Gastrocnemius medialis (tissue), 4 donors: ENCODE measurements at regions not wholly inside any gene's neighbourhood (a gene's known extent, or its start where the extent isn't known, plus 50 kb on each side); places are given as distances from the start of the nearest gene placed in this dataset.

Experiments used
- ATAC-seq, 2 donors: fragments of 150-250 bp; one replicate each; pipeline ENCODE4 v1.9.1; 2016
- DNase-seq, 2 donors: peaks; one replicate each; pipeline ENCODE4 v3.0.0-alpha.2; 2019
- H3K27ac ChIP-seq, 4 donors: fragments of 200-600 bp; sonication (generic); 1 replicate in 1 of 4; 2 replicates in 3 of 4; pipeline ENCODE4 v1.5.1; 2016 to 2018; ENCODE audit warnings: mild to moderate bottlenecking in 2 of 4, moderate library complexity in 1 of 4
- H3K27me3 ChIP-seq, 3 donors: fragments of 200-600 bp; sonication (generic) in 2 of 3; 1 replicate in 1 of 3; 2 replicates in 2 of 3; pipeline versions ENCODE4 v1.5.1 to v1.6.0; 2016 to 2019; ENCODE audit warnings: mild to moderate bottlenecking in 1 of 3, moderate library complexity in 1 of 3
- H3K36me3 ChIP-seq, 2 donors: fragments of 200-600 bp; sonication (generic) in 1 of 2; one replicate each; pipeline ENCODE4 v1.5.1; 2017 to 2018
- H3K4me1 ChIP-seq, 2 donors: fragments of 200-600 bp; sonication (generic) in 1 of 2; one replicate each; pipeline ENCODE4 v1.5.1; 2016 to 2017; ENCODE audit warnings: mild to moderate bottlenecking in 2 of 2
- H3K4me3 ChIP-seq, 4 donors: fragments of 200-600 bp; sonication (generic) in 3 of 4; 1 replicate in 1 of 4; 2 replicates in 3 of 4; pipeline ENCODE4 v1.5.1; 2016 to 2019; ENCODE audit warnings: mild to moderate bottlenecking in 2 of 4
- H3K9me3 ChIP-seq, 3 donors: fragments of 200-600 bp; sonication (generic) in 2 of 3; 1 replicate in 1 of 3; 2 replicates in 2 of 3; pipeline ENCODE4 v1.5.1; 2016 to 2019
- POLR2A ChIP-seq, 2 donors: fragments of 450-650 bp; IDR thresholded peaks; one replicate each; pipeline ENCODE4 v1.6.1; 2017; ENCODE audit warnings: antibody characterized with exemption in 2 of 2, mild to moderate bottlenecking in 2 of 2, moderate library complexity in 2 of 2
- in situ Hi-C, 4 donors: fragments of 200-750 bp; cut with MboI; loops; one replicate each; pipeline versions ENCODE4 v1.15.0 to v1.8.0; 2017; ENCODE audit warnings: low sequenced_read_pairs in 4 of 4
- intact Hi-C: fragments of 100-400 bp; cut with DNase I; formaldehyde crosslinking; loops from one replicate; pipeline ENCODE4 v1.15.1; 2023; ENCODE audit warnings: low total_unique reads
- TF ChIP-seq, protein P1 (sequence below), 5 experiments: fragments of 450-650 bp in 3 of 5; fragments of 200-600 bp in 2 of 5; sonication (generic) in 2 of 5; IDR thresholded peaks in 4 of 5; conservative IDR thresholded peaks in 1 of 5; 1 replicate in 4 of 5; 2 replicates in 1 of 5; pipeline ENCODE4 v1.5.1; 2016 to 2019; ENCODE audit warnings: antibody characterized with exemption in 5 of 5, mild to moderate bottlenecking in 3 of 5, moderate library complexity in 3 of 5

DNA sequence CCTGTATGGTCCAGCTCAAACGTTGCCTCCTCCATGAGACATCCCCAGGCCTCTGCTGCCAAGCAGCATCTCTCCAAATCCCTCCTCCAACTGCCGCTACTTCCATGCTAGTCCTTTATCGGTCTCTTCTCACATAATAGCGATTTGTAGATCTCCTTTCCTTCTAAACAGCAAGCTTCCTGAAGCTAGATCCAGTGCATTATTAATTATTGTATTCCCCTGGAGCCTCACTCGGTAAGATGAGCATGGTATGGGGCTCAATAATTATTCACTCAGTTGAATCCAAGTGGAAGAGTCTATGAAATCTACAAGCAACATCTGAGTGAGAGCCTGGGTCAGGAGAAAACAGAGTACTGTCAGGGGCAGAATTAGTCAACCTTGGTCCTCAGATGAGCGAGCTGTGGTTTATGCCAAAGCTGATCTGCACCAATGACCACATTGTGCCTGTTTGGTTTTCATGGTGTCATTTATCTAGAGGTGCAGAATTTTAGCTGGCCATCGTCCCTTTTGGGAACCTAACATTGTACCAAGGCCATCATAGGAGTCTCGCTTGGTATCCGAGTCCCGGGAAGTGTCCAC is 93.8 kb upstream of the UBE2E1 start:
- Histone ChIP-seq H3K9me3 (no peaks in the 10 kb centered on the region), H3K27ac (peak overlapping the region; percentile 28 to 72 (median 38)), H3K27me3 (no peaks in the 10 kb centered on the region), H3K4me1 (peaks cover 10 to 17% of the 10 kb centered on the region in 2 donors), H3K36me3 (no peaks in the 10 kb centered on the region), H3K4me3 (no peak overlapping the region)
- intact Hi-C loops = no loop called here
- peak in 1 of 2 donors; percentile 10 for ATAC-seq
- TF ChIP-seq, protein P1, sequence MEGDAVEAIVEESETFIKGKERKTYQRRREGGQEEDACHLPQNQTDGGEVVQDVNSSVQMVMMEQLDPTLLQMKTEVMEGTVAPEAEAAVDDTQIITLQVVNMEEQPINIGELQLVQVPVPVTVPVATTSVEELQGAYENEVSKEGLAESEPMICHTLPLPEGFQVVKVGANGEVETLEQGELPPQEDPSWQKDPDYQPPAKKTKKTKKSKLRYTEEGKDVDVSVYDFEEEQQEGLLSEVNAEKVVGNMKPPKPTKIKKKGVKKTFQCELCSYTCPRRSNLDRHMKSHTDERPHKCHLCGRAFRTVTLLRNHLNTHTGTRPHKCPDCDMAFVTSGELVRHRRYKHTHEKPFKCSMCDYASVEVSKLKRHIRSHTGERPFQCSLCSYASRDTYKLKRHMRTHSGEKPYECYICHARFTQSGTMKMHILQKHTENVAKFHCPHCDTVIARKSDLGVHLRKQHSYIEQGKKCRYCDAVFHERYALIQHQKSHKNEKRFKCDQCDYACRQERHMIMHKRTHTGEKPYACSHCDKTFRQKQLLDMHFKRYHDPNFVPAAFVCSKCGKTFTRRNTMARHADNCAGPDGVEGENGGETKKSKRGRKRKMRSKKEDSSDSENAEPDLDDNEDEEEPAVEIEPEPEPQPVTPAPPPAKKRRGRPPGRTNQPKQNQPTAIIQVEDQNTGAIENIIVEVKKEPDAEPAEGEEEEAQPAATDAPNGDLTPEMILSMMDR (IDR thresholded peaks at IDR 0.05 in 4 of 5, conservative IDR thresholded peaks at IDR 0.05 in 1 of 5) = no peak
- TF ChIP-seq POLR2A (IDR thresholded peaks at IDR 0.05) = no peak
- in situ Hi-C loops = no loop called here
- DNase-seq = no peak

DNA sequence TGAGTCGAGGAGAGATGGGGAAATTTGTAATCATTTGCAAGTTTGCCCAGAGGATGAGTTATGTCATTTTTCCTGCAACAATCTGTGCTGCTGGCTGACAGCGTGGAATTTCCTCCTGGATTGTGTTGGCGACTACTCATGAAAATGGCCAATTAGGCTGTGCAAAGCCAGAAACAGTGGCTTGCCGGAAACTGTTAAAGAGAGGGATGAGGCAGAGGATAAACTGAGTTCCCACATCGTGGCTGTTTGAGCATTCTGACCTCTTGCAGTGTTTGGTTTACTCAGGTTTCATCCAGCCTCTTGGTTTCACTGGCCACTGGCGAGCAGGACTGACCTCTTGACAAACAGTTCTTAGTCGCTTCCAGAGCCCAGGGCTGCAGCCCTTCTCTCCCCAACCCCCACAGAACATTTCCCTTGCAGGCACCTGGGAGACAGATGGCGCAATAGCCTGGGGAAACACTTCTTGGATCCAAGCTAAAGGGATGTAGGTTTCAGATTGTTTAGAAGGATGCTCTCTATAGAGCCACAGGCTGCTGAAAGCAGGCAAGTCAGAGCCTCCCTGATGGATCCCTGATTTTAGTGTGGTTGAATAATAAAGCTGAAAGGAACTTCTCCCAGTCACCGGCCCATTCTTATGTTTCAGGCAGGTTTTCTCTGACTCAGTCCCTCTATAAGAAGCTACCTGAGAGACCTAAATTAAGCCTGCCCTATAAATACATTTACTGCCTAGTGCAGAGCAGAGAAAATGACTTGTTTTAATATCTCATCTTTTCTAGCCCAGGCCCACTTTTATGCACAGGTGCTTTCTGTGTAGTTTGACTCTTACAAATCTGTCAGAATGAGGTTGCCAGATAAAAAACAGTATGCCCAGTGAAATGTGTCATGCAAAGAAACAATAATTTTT is 92.8 kb upstream of the UBE2E1 start:
- Histone ChIP-seq H3K36me3 (no peaks in the 10 kb centered on the region), H3K27me3 (no peaks in the 10 kb centered on the region), H3K27ac (peak overlapping the region; percentile 28 to 72 (median 38)), H3K4me3 (no peak overlapping the region), H3K4me1 (peaks cover 10 to 17% of the 10 kb centered on the region in 2 donors), H3K9me3 (no peaks in the 10 kb centered on the region)
- in situ Hi-C loops = no loop called here
- TF ChIP-seq POLR2A (IDR thresholded peaks at IDR 0.05) = no peak
- TF ChIP-seq, protein P1 (IDR thresholded peaks at IDR 0.05 in 4 of 5, conservative IDR thresholded peaks at IDR 0.05 in 1 of 5) = no peak
- peak; percentile 80 to 84 for DNase-seq
- intact Hi-C loops = no loop called here
- peak; percentile 95 to 96 for ATAC-seq

DNA sequence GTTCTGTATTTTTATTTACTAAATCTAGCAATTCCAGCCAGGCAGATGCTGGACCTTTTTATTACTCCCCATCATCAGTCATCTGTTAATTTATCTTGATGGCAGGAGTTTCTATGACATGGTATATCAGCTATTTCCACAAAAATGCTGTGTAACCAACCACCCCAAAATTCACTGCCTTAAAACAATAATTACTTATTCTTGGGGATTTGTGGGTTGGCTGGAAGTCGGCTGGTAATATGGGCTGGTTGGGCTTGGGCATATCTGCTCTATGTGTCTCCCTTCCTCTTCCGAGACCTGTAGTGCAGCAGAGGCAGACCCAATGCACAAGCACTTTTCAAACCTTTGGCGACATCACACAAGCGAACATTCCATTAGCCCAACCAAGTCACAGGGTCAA is 92.1 kb upstream of the UBE2E1 start:
- Histone ChIP-seq H3K27ac (no peak overlapping the region), H3K36me3 (no peaks in the 10 kb centered on the region), H3K9me3 (no peaks in the 10 kb centered on the region), H3K4me1 (peaks cover 10 to 17% of the 10 kb centered on the region in 2 donors), H3K4me3 (no peak overlapping the region), H3K27me3 (no peaks in the 10 kb centered on the region)
- TF ChIP-seq POLR2A (IDR thresholded peaks at IDR 0.05) = no peak
- TF ChIP-seq, protein P1 (IDR thresholded peaks at IDR 0.05 in 4 of 5, conservative IDR thresholded peaks at IDR 0.05 in 1 of 5) = no peak
- DNase-seq = no peak
- in situ Hi-C loops (no loop called here), intact Hi-C loops (no loop called here)
- ATAC-seq = no peak

DNA sequence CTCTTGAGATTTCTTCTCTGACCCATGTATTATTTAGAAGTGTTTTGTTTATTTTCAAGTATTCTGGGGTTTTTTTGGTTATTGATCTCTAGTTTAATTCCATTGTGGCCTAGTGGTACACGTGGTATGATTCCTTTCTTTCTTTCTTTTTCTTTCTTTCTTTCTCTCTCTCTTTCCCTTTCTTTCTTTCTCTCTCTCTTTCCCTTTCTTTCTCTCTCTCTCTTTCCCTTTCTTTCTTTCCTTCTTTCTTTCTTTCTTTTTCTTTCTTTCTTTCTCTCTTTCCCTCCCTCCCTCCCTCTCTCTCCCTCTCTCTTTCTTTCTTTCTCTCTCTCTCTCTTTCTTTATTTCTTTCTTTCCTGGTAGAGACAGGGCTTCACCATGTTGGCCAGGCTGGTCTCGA is 85.7 kb upstream of the UBE2E1 start:
- TF ChIP-seq POLR2A (IDR thresholded peaks at IDR 0.05) = no peak
- TF ChIP-seq, protein P1 (IDR thresholded peaks at IDR 0.05 in 4 of 5, conservative IDR thresholded peaks at IDR 0.05 in 1 of 5) = no peak

More for the DNA sequence above, 85.7 kb upstream of the UBE2E1 start:
- in situ Hi-C loops (no loop called here), intact Hi-C loops (no loop called here)
- Histone ChIP-seq H3K4me1 (no peaks in the 10 kb centered on the region), H3K36me3 (no peaks in the 10 kb centered on the region), H3K27ac (no peak overlapping the region), H3K4me3 (no peak overlapping the region), H3K27me3 (no peaks in the 10 kb centered on the region), H3K9me3 (no peaks in the 10 kb centered on the region)
- DNase-seq (no peak), ATAC-seq (no peak)
